ENCODE measurements at regions not wholly inside any gene's neighbourhood (a gene's known extent, or its start where the extent isn't known, plus 50 kb on each side); places are given as distances from the start of the nearest gene placed in this dataset.

DNA sequence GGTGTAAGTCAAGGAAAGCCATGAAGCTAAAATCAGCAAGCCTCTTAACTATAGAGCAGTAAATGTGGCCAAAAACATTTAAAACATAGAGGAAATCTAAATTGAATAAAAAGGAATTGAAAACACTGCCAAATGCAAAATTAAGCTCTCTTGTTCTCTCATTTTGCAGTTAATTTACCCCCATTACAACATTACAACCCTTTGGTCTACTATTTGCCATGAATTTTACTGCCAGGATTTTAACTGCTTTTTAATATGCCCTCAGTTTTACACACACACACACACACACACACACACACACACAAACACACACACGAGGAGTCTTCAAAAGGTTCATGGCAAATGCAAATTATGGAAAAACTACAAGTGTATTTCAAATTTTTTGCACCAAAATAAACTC, 91.4 kb upstream of the ACO1 start (continued):
- TF ChIP-seq USF1 (IDR thresholded peaks at IDR 0.05; ENCODE audit: borderline replicate concordance, extremely low read length, insufficient read depth, low read depth, low read length) = no peak
- TF ChIP-seq RAD51 (IDR thresholded peaks at IDR 0.05) = no peak
- no peak for TF ChIP-seq IKZF1 (conservative IDR thresholded peaks at IDR 0.05)
- no peak for TF ChIP-seq MTA3 (IDR thresholded peaks at IDR 0.05; ENCODE audit: borderline replicate concordance, low read length)
- no peak for TF ChIP-seq YBX1 (IDR thresholded peaks at IDR 0.05)

DNA sequence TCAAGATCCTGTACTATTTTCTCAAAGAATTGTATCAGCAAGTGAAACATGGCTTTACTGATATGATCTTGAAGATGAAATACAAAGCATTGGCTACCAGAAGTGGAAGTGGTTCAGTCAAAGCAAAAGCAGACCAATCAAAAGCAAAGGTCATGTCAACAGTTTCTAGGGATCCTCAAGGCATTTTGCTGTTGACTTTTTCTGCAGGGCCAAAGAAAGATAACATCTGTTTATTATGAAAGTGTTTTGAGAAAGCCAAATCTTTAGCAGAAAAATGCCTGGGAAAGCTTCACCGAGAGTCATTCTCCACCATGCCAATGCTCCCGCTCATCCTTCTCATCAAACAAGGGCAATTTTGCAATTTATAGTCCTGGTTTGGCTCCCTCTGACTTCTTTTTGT, 90.3 kb upstream of the ACO1 start:
- 43% methylated on average over 2 of the region's 2 CpGs for WGBS (ENCODE audit: insufficient coverage, insufficient replicate concordance, low lambda C conversion rate, missing lambda C conversion rate)
- ChIA-PET RAD21 (ENCODE audit: unreplicated experiment) (no interaction called here), CTCF (no interaction called here), SMC1A (ENCODE audit: uncharacterized antibody, unreplicated experiment) (no interaction called here), POLR2A (no interaction called here)
- no peaks in the 10 kb centered on the region for H3K79me2 ChIP-seq (ENCODE audit: control insufficient read depth, insufficient read depth, low read length)
- DNase-seq (ENCODE audit: low read depth, low spot score) (no peak), ATAC-seq (no peak), FAIRE-seq (no peak)
- in situ Hi-C loops (cut with MboI) = no loop called here
- no peaks in the 10 kb centered on the region for H4K20me1 ChIP-seq (ENCODE audit: control insufficient read depth, insufficient read depth)
- H3K27me3 ChIP-seq (replicated peaks in 1 of 2; ENCODE audit: control insufficient read depth in 2 of 2, insufficient read depth in 2 of 2, low read length in 1 of 2) = no peaks in the 10 kb centered on the region; a peak in 1 of 4 replicates
- no peaks in the 10 kb centered on the region for H3K9me3 ChIP-seq (replicated peaks; ENCODE audit: control insufficient read depth, insufficient read depth, low read length)
- H3K36me3 ChIP-seq (ENCODE audit: control insufficient read depth in 2 of 2, insufficient read depth in 2 of 2, low read length in 1 of 2) = no peaks in the 10 kb centered on the region
- no TSS peak for BruUV-seq (replicated peaks)
- H2AFZ ChIP-seq (ENCODE audit: control insufficient read depth, low read depth, low read length) = no peak overlapping the region
- H3K4me2 ChIP-seq (ENCODE audit: control insufficient read depth, insufficient read depth) = no peak overlapping the region
- H3K4me3 ChIP-seq = no peak overlapping the region
- no peak overlapping the region for H3K9ac ChIP-seq (ENCODE audit: control insufficient read depth, insufficient read depth, low read length)
- no peak overlapping the region for H3K27ac ChIP-seq (ENCODE audit: control insufficient read depth, insufficient read depth)
- H3K4me1 ChIP-seq (ENCODE audit: control insufficient read depth, insufficient read depth, low read length) = no peaks in the 10 kb centered on the region
- intact Hi-C loops (cut with micrococcal nuclease; ENCODE audit: unreplicated experiment) = no loop called here
- TF ChIP-seq BACH1 (IDR thresholded peaks at IDR 0.05; ENCODE audit: borderline replicate concordance) (no peak), PAX5 (IDR thresholded peaks at IDR 0.05; ENCODE audit: borderline replicate concordance, low read depth, low read length) (no peak), EZH2 (IDR thresholded peaks at IDR 0.05; ENCODE audit: borderline replicate concordance, control insufficient read depth, low read depth, low read length) (no peak), SIX5 (IDR thresholded peaks at IDR 0.05; ENCODE audit: low read depth, low read length, severe bottlenecking) (no peak), ATF7 (IDR thresholded peaks at IDR 0.05; ENCODE audit: low read depth) (no peak), MYC (IDR thresholded peaks at IDR 0.05; ENCODE audit: insufficient read depth, insufficient read length, insufficient replicate concordance, low read length, severe bottlenecking) (no peak), POLR2AphosphoS2 (IDR thresholded peaks at IDR 0.05; ENCODE audit: low read depth, low read length) (no peak), RFX5 (IDR thresholded peaks at IDR 0.05; ENCODE audit: low read depth, low read length) (no peak), KLF5 (IDR thresholded peaks at IDR 0.05; ENCODE audit: partially characterized antibody) (no peak), SP1 (IDR thresholded peaks at IDR 0.05; ENCODE audit: low read depth, low read length) (no peak), HDAC6 (IDR thresholded peaks at IDR 0.05; ENCODE audit: unreplicated experiment) (no peak), YBX1 (IDR thresholded peaks at IDR 0.05) (no peak), CHD1 (IDR thresholded peaks at IDR 0.05; ENCODE audit: low read depth, low read length) (no peak), ZBTB11 (CRISPR knock-in tag; IDR thresholded peaks at IDR 0.05) (no peak)
- TF ChIP-seq, protein P1, sequence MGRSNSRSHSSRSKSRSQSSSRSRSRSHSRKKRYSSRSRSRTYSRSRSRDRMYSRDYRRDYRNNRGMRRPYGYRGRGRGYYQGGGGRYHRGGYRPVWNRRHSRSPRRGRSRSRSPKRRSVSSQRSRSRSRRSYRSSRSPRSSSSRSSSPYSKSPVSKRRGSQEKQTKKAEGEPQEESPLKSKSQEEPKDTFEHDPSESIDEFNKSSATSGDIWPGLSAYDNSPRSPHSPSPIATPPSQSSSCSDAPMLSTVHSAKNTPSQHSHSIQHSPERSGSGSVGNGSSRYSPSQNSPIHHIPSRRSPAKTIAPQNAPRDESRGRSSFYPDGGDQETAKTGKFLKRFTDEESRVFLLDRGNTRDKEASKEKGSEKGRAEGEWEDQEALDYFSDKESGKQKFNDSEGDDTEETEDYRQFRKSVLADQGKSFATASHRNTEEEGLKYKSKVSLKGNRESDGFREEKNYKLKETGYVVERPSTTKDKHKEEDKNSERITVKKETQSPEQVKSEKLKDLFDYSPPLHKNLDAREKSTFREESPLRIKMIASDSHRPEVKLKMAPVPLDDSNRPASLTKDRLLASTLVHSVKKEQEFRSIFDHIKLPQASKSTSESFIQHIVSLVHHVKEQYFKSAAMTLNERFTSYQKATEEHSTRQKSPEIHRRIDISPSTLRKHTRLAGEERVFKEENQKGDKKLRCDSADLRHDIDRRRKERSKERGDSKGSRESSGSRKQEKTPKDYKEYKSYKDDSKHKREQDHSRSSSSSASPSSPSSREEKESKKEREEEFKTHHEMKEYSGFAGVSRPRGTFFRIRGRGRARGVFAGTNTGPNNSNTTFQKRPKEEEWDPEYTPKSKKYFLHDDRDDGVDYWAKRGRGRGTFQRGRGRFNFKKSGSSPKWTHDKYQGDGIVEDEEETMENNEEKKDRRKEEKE (IDR thresholded peaks at IDR 0.05) = no peak
